ENCODE measurements at regions not wholly inside any gene's neighbourhood (a gene's known extent, or its start where the extent isn't known, plus 50 kb on each side); places are given as distances from the start of the nearest gene placed in this dataset.

DNA sequence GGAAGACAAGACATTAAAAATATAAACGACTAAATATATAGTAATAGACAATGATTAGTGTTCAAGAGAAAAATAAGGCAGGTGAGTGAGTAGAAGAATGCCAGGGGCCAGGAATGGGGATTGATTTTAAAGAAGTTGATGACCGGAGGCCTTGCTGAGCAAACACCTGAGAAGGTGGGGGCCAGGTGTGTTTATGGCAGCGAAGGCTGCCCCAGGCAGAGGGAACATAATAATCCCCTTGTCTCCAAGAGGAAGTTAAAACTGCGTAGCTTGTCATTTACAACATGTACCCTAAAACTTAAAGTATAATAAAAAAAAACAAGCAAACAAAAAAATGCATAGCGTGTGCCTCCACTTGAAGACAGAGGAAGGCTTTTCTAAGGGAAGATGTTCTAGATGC, 220.3 kb downstream of the URB2 start:
- TF ChIP-seq, protein P1, sequence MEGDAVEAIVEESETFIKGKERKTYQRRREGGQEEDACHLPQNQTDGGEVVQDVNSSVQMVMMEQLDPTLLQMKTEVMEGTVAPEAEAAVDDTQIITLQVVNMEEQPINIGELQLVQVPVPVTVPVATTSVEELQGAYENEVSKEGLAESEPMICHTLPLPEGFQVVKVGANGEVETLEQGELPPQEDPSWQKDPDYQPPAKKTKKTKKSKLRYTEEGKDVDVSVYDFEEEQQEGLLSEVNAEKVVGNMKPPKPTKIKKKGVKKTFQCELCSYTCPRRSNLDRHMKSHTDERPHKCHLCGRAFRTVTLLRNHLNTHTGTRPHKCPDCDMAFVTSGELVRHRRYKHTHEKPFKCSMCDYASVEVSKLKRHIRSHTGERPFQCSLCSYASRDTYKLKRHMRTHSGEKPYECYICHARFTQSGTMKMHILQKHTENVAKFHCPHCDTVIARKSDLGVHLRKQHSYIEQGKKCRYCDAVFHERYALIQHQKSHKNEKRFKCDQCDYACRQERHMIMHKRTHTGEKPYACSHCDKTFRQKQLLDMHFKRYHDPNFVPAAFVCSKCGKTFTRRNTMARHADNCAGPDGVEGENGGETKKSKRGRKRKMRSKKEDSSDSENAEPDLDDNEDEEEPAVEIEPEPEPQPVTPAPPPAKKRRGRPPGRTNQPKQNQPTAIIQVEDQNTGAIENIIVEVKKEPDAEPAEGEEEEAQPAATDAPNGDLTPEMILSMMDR (conservative IDR thresholded peaks at IDR 0.05; ENCODE audit: low read depth, low read length) = no peak
- TF ChIP-seq EZH2phosphoT487 (IDR thresholded peaks at IDR 0.05; ENCODE audit: borderline replicate concordance, low read length) (no peak), EZH2 (IDR thresholded peaks at IDR 0.05; ENCODE audit: low read length, unreplicated experiment) (no peak)
- Histone ChIP-seq H3K9ac (ENCODE audit: low read length) (no peak overlapping the region), H2AFZ (ENCODE audit: low read length) (no peak overlapping the region), H3K79me2 (ENCODE audit: low read length) (no peaks in the 10 kb centered on the region), H3F3A (ENCODE audit: low read length, unreplicated experiment) (no peaks in the 10 kb centered on the region), H3K36me3 (ENCODE audit: low read depth, low read length) (no peaks in the 10 kb centered on the region), H3K9me2 (replicated peaks; ENCODE audit: low read length) (no peaks in the 10 kb centered on the region), H3K4me2 (ENCODE audit: low read length) (no peak overlapping the region), H3K27ac (ENCODE audit: low read length) (no peak overlapping the region), H3K4me1 (ENCODE audit: insufficient read depth, low read length) (peaks cover 19% of the 10 kb centered on the region), H3K4me3 (ENCODE audit: low read length) (no peak overlapping the region), H3K9me3 (ENCODE audit: low read length) (no peaks in the 10 kb centered on the region), H3K27me3 (ENCODE audit: low read length) (peaks cover 6% of the 10 kb centered on the region; the same call in 1 of the 2 replicates), H4K20me1 (ENCODE audit: low read length) (no peaks in the 10 kb centered on the region)
- no TSS peak for BruUV-seq (replicated peaks)
- POLR2A ChIA-PET (ENCODE audit: unreplicated experiment) = no interaction called here
- CTCF ChIA-PET = no interaction called here
- DNase-seq = no peak
- intact Hi-C loops (cut with micrococcal nuclease) = no loop called here
- ATAC-seq = no peak

DNA sequence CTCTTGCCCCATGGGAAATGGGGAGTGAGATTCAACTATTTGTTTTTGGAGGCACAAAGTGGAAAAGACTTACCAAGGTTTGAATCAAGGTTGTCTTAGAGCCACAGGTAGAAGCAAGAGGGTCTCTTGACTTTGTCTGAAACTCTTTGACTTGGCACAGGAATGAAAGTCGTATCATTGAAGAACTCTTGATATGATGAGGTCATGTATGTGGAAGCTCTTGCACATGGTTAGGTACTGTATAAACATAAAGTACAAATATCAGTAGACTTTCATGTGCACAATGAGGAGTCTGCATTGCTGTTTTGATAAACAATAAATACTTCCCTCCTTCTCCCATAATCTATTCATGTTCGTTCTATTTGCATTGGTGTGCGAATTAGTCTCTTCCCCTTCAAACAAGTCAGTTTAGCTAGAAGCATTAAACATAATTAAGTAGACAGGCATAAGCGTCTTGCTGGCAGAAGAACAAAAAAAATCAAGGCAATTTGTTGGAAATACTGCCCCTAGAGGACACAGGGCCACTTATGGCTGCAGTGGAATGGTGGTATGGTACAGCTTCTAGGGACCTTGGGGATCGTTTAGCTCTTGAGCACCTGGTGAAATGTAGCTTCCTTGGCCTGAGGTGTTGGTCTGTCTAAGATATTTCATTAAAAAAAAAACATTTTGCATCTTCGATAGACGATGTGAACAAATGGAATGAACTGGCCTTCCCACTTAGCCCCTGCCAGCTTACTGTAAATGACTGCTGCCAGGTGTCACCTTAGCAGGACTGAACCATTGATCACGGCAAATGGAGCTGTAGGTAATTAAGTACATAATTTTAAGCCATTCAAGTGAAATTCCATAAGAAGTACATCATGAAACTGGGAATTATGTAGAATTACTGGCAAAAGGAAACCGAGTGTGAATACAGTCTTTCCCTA, 218.0 kb upstream of the GALNT2 start:
- Histone ChIP-seq H3K9me2 (replicated peaks; ENCODE audit: low read length) (no peaks in the 10 kb centered on the region), H3K4me1 (ENCODE audit: insufficient read depth, low read length) (peaks cover 11% of the 10 kb centered on the region), H3K27me3 (ENCODE audit: low read length) (peaks cover 26% of the 10 kb centered on the region; the same call in 1 of the 2 replicates), H3K4me3 (ENCODE audit: low read length) (no peak overlapping the region), H3K79me2 (ENCODE audit: low read length) (no peaks in the 10 kb centered on the region), H4K20me1 (ENCODE audit: low read length) (no peaks in the 10 kb centered on the region), H3K9me3 (ENCODE audit: low read length) (no peaks in the 10 kb centered on the region), H3K9ac (ENCODE audit: low read length) (no peak overlapping the region), H3K36me3 (ENCODE audit: low read depth, low read length) (no peaks in the 10 kb centered on the region), H3K4me2 (ENCODE audit: low read length) (no peak overlapping the region), H2AFZ (ENCODE audit: low read length) (no peak overlapping the region), H3K27ac (ENCODE audit: low read length) (no peak overlapping the region), H3F3A (ENCODE audit: low read length, unreplicated experiment) (no peaks in the 10 kb centered on the region)
- ChIA-PET CTCF (interaction anchor here (0.6 to 0.8 kb wide), 2 partner anchors 65 to 243 kb away, joined by 4 read pairs; no protein-coding TSS in a partner anchor), POLR2A (ENCODE audit: unreplicated experiment) (no interaction called here)
- DNase-seq = peak; percentile 65
- BruUV-seq (replicated peaks) = no TSS peak
- intact Hi-C loops (cut with micrococcal nuclease) = no loop called here
- peak; percentile 62 for ATAC-seq
- TF ChIP-seq, protein P1 (conservative IDR thresholded peaks at IDR 0.05; ENCODE audit: low read depth, low read length) = peak; percentile 88
- no peak for TF ChIP-seq EZH2 (IDR thresholded peaks at IDR 0.05; ENCODE audit: low read length, unreplicated experiment)

DNA sequence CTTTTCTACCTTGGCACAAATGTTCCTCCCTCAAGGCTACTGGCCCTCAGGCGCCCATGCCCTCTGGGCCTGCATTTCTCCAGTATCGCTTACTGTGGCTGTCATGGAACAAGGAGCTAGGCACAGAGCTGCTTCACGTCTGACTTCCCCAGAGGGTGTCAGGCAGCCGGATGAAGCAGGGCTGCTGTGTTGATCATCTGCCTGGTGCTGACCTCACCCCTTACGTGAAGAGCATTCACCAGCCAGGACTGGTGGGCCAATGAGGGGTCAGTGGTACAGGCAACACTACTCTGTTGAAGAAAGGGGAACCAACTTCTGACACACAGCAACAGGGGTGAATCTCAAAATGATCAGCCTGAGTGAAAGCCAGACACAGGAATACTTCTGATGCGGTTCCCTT, 215.5 kb upstream of the GALNT2 start:
- intact Hi-C loops (cut with micrococcal nuclease) = no loop called here

More for the DNA sequence above, 215.5 kb upstream of the GALNT2 start:
- H3K79me2 ChIP-seq (ENCODE audit: low read length) = no peaks in the 10 kb centered on the region
- BruUV-seq (replicated peaks) = no TSS peak
- H3K27me3 ChIP-seq (ENCODE audit: low read length) = peaks cover 50% of the 10 kb centered on the region
- H3K9ac ChIP-seq (ENCODE audit: low read length) = no peak overlapping the region
- H3K4me1 ChIP-seq (ENCODE audit: insufficient read depth, low read length) = no peaks in the 10 kb centered on the region
- no peak overlapping the region for H3K4me3 ChIP-seq (ENCODE audit: low read length)
- no peak for ATAC-seq
- no peaks in the 10 kb centered on the region for H3K9me2 ChIP-seq (replicated peaks; ENCODE audit: low read length)
- ChIA-PET POLR2A (ENCODE audit: unreplicated experiment) (interaction anchor here (0.6 kb wide), 1 partner anchor 34 kb away, joined by 3 read pairs; no protein-coding TSS in a partner anchor), CTCF (interaction anchor here (0.5 kb wide), 1 partner anchor 10 kb away, joined by 6 read pairs; no protein-coding TSS in a partner anchor)
- no peaks in the 10 kb centered on the region for H3F3A ChIP-seq (ENCODE audit: low read length, unreplicated experiment)
- H2AFZ ChIP-seq (ENCODE audit: low read length) = no peak overlapping the region
- no peaks in the 10 kb centered on the region for H4K20me1 ChIP-seq (ENCODE audit: low read length)
- H3K27ac ChIP-seq (ENCODE audit: low read length) = no peak overlapping the region
- H3K4me2 ChIP-seq (ENCODE audit: low read length) = no peak overlapping the region
- no peaks in the 10 kb centered on the region for H3K9me3 ChIP-seq (ENCODE audit: low read length)
- TF ChIP-seq EZH2 (IDR thresholded peaks at IDR 0.05; ENCODE audit: low read length, unreplicated experiment) = no peak
- TF ChIP-seq EZH2phosphoT487 (IDR thresholded peaks at IDR 0.05; ENCODE audit: borderline replicate concordance, low read length) = no peak
- TF ChIP-seq, protein P1 (conservative IDR thresholded peaks at IDR 0.05; ENCODE audit: low read depth, low read length) = no peak
- no peaks in the 10 kb centered on the region for H3K36me3 ChIP-seq (ENCODE audit: low read depth, low read length)
- DNase-seq = no peak
